H1 (cell line): ENCODE measurements at regions not wholly inside any gene's neighbourhood (a gene's known extent, or its start where the extent isn't known, plus 50 kb on each side); places are given as distances from the start of the nearest gene placed in this dataset.

Experiments used
- CTCF ChIA-PET: fragments of 300-600 bp; sonication (Branson Sonifier 250); formaldehyde crosslinking; loops from one replicate; lab custom pipeline; 2021; ENCODE audit not compliant: partially characterized antibody; lab: Charles Lee
- POLR2A ChIA-PET: fragments of 300-600 bp; sonication (Branson Sonifier 250); formaldehyde crosslinking; loops from one replicate; lab custom pipeline; 2021; ENCODE audit warnings: inconsistent platforms; ENCODE audit not compliant: partially characterized antibody; lab: Charles Lee
- DNase-seq, 2 experiments: peaks; one replicate each; pipeline versions ENCODE4 v3.0.0 to v3.0.0-alpha.2; 2010 to 2022; ENCODE audit warnings: low spot score in 2 of 2, low read depth in 1 of 2, mixed read lengths in 1 of 2
- FAIRE-seq: peaks from 2 replicates; lab custom pipeline; 2011; peaks lifted over from hg19 to GRCh38; lab: Jason Lieb, UNC
- H2AFZ ChIP-seq: 2 replicates; pipeline ENCODE4 v1.8.1; 2012; ENCODE audit warnings: low read length, inconsistent platforms
- H2AK5ac ChIP-seq: 2 replicates; pipeline ENCODE4 v1.6.1; 2013; ENCODE audit warnings: low read depth, low read length
- H2BK120ac ChIP-seq: replicated peaks from 2 replicates; pipeline ENCODE3; 2013; ENCODE audit warnings: low read depth, low read length, inconsistent platforms
- H2BK12ac ChIP-seq: 2 replicates; pipeline ENCODE4 v1.6.1; 2013; ENCODE audit warnings: low read depth, low read length
- H2BK15ac ChIP-seq: 2 replicates; pipeline ENCODE4 v1.6.1; 2013; ENCODE audit warnings: low read length
- H2BK20ac ChIP-seq: 2 replicates; pipeline ENCODE4 v1.6.1; 2013; ENCODE audit warnings: low read length
- H2BK5ac ChIP-seq: 2 replicates; pipeline ENCODE4 v1.6.1; 2013; ENCODE audit warnings: low read depth, low read length
- H3K14ac ChIP-seq: 2 replicates; pipeline ENCODE4 v1.6.1; 2013; ENCODE audit warnings: inconsistent platforms; ENCODE audit not compliant: insufficient read length
- H3K18ac ChIP-seq: 2 replicates; pipeline ENCODE4 v1.6.1; 2013; ENCODE audit warnings: low read length; ENCODE audit errors: extremely low read depth
- H3K23ac ChIP-seq: 2 replicates; pipeline ENCODE4 v1.6.1; 2013; ENCODE audit warnings: inconsistent platforms; ENCODE audit not compliant: insufficient read length
- H3K23me2 ChIP-seq: 2 replicates; pipeline ENCODE4 v1.6.1; 2013; ENCODE audit warnings: low read depth, low read length
- H3K27ac ChIP-seq: 2 replicates; pipeline ENCODE4 v1.6.1; 2011; ENCODE audit warnings: low read depth, low read length, inconsistent platforms
- H3K27me3 ChIP-seq, 4 experiments: replicated peaks in 1 of 4; 1 replicate in 1 of 4; 2 replicates in 3 of 4; pipeline versions ENCODE4 v1.6.1 to v1.8.1; 2011 to 2013; ENCODE audit warnings: low read length in 3 of 4, mild to moderate bottlenecking in 3 of 4, inconsistent platforms in 2 of 4, mixed read lengths in 2 of 4, moderate library complexity in 1 of 4; ENCODE audit not compliant: control insufficient read depth in 3 of 4, insufficient read depth in 3 of 4; ENCODE audit errors: extremely low read depth in 1 of 4
- H3K36me3 ChIP-seq, 4 experiments: 2 replicates each; pipeline versions ENCODE4 v1.6.1 to v1.8.1; 2011 to 2013; ENCODE audit warnings: mild to moderate bottlenecking in 4 of 4, low read length in 3 of 4, moderate library complexity in 2 of 4, control low read depth in 1 of 4, inconsistent platforms in 1 of 4; ENCODE audit not compliant: insufficient read depth in 4 of 4, control insufficient read depth in 2 of 4
- H3K4ac ChIP-seq: replicated peaks from 2 replicates; pipeline ENCODE3; 2013; ENCODE audit warnings: low read length, low read depth, mixed read lengths, inconsistent platforms; ENCODE audit not compliant: insufficient read length
- H3K4me1 ChIP-seq, 4 experiments: replicated peaks in 1 of 4; 1 replicate in 1 of 4; 2 replicates in 3 of 4; pipeline versions ENCODE4 v1.6.1 to v1.8.1; 2011 to 2013; ENCODE audit warnings: low read length in 3 of 4, inconsistent platforms in 2 of 4, mixed read lengths in 1 of 4; ENCODE audit not compliant: insufficient read depth in 4 of 4, control insufficient read depth in 3 of 4
- H3K4me2 ChIP-seq, 2 experiments: 2 replicates each; pipeline versions ENCODE4 v1.6.1 to v1.8.1; 2011 to 2013; ENCODE audit warnings: low read depth in 2 of 2, low read length in 2 of 2, control low read depth in 1 of 2, inconsistent platforms in 1 of 2, mild to moderate bottlenecking in 1 of 2; ENCODE audit not compliant: insufficient read depth in 1 of 2
- H3K4me3 ChIP-seq, 4 experiments: fragments of 200-600, 300-600 bp in 1 of 4; sonication (generic), shearing (Covaris generic), sonication (Bioruptor Twin) in 1 of 4; 2 replicates each; pipeline versions ENCODE4 v1.5.1 to v1.8.1; 2011 to 2016; ENCODE audit warnings: low read length in 4 of 4, low read depth in 3 of 4, control low read depth in 2 of 4, inconsistent platforms in 2 of 4, mild to moderate bottlenecking in 2 of 4, mixed read lengths in 1 of 4, moderate library complexity in 1 of 4; ENCODE audit not compliant: insufficient read depth in 2 of 4; ENCODE audit errors: extremely low read depth in 1 of 4
- H3K56ac ChIP-seq: replicated peaks from 2 replicates; pipeline ENCODE3; 2013; ENCODE audit warnings: low read depth, mild to moderate bottlenecking, mixed read lengths, low read length, inconsistent platforms; ENCODE audit not compliant: insufficient read length
- H3K79me1 ChIP-seq: 2 replicates; pipeline ENCODE4 v1.6.1; 2013; ENCODE audit warnings: low read depth, low read length, control low read depth
- H3K79me2 ChIP-seq, 2 experiments: 2 replicates each; pipeline versions ENCODE4 v1.6.1 to v1.8.1; 2012 to 2013; ENCODE audit warnings: low read length in 2 of 2, mild to moderate bottlenecking in 2 of 2, inconsistent platforms in 1 of 2; ENCODE audit not compliant: insufficient read depth in 2 of 2, control insufficient read depth in 1 of 2
- H3K9ac ChIP-seq, 4 experiments: replicated peaks in 1 of 4; 1 replicate in 1 of 4; 2 replicates in 3 of 4; pipeline versions ENCODE4 v1.6.1 to v1.8.1; 2011 to 2013; ENCODE audit warnings: low read depth in 3 of 4, low read length in 3 of 4, control low read depth in 2 of 4, mild to moderate bottlenecking in 2 of 4, moderate library complexity in 2 of 4, inconsistent platforms in 1 of 4; ENCODE audit errors: extremely low read depth in 1 of 4
- H3K9me3 ChIP-seq, 2 experiments: 2 replicates each; pipeline versions ENCODE4 v1.6.1 to v1.8.1; 2012 to 2013; ENCODE audit warnings: mild to moderate bottlenecking in 2 of 2, moderate library complexity in 2 of 2, control low read depth in 1 of 2, inconsistent platforms in 1 of 2, low read depth in 1 of 2, low read length in 1 of 2, mixed read lengths in 1 of 2; ENCODE audit not compliant: insufficient read depth in 2 of 2
- H4K20me1 ChIP-seq, 2 experiments: replicated peaks in 1 of 2; 2 replicates each; pipeline versions ENCODE3 to v1.8.1; 2011 to 2013; ENCODE audit warnings: inconsistent platforms in 2 of 2, low read length in 2 of 2, mild to moderate bottlenecking in 1 of 2; ENCODE audit not compliant: insufficient read depth in 2 of 2, control insufficient read depth in 1 of 2
- H4K5ac ChIP-seq: 2 replicates; pipeline ENCODE4 v1.6.1; 2013; ENCODE audit warnings: low read length, low read depth, mixed read lengths, inconsistent platforms; ENCODE audit not compliant: insufficient read length
- H4K8ac ChIP-seq: 2 replicates; pipeline ENCODE4 v1.8.0; 2013; ENCODE audit warnings: mild to moderate bottlenecking, moderate library complexity, low read length, inconsistent platforms; ENCODE audit not compliant: insufficient read depth; ENCODE audit errors: extremely low read depth
- H4K91ac ChIP-seq: replicated peaks from 2 replicates; pipeline ENCODE3; 2013; ENCODE audit warnings: low read length, mixed read lengths, inconsistent platforms; ENCODE audit not compliant: insufficient read length
- RXRA ChIP-seq: IDR thresholded peaks from 2 replicates; pipeline ENCODE4 v1.6.1; 2011; ENCODE audit warnings: low read depth, mild to moderate bottlenecking, low read length, moderate library complexity; ENCODE audit not compliant: insufficient read depth
- WGBS, 2 experiments: shearing (Covaris generic) in 1 of 2; methylation state at CpG; one replicate each; pipeline versions ENCODE4 v1.1.6 to v1.1.7; 2013 to 2015; ENCODE audit warnings: low lambda C conversion rate in 2 of 2, mixed read lengths in 2 of 2, inconsistent platforms in 1 of 2, low coverage in 1 of 2, missing lambda C conversion rate in 1 of 2; ENCODE audit not compliant: insufficient replicate concordance in 2 of 2, insufficient coverage in 1 of 2, insufficient read length in 1 of 2; ENCODE audit errors: extremely low coverage in 1 of 2, missing lambda C conversion rate in 1 of 2; 5-methylcytosine and 5-hydroxymethylcytosine counted together

DNA sequence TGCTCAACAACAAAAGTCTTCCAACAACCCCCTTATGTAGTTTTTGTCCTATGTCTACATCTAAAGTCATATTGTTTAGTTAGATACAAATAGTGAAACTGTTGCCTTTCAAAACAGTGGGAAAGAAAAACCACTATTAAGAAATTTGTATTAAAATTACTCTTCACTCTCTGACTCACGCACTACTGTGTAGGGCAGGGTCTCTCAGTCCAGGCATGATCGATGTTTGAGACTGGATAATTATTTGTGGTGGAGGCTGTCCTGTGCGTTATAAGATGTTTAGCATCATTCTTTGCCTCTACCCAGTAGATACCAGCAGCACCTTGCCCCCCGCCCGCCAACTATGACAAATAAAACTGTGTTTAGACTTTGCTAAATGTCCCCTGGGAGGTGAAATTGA lies 369.4 kb upstream of the ZEB2 start:
- no peak overlapping the region for H3K27ac ChIP-seq
- H3K79me2 ChIP-seq: no peaks in the 10 kb centered on the region
- no peaks in the 10 kb centered on the region for H3K9me3 ChIP-seq
- no peak overlapping the region for H2BK5ac ChIP-seq
- H2AK5ac ChIP-seq: no peak overlapping the region
- no peak for TF ChIP-seq RXRA
- H3K9ac ChIP-seq: no peak overlapping the region
- no peak overlapping the region for H2AFZ ChIP-seq
- H3K4ac ChIP-seq: no peak overlapping the region
- no peak overlapping the region for H3K56ac ChIP-seq
- H3K23me2 ChIP-seq: no peaks in the 10 kb centered on the region
- POLR2A ChIA-PET: no interaction called here
- no peaks in the 10 kb centered on the region for H4K20me1 ChIP-seq
- no peak overlapping the region for H2BK15ac ChIP-seq
- H3K79me1 ChIP-seq: no peaks in the 10 kb centered on the region
- H3K23ac ChIP-seq: no peak overlapping the region
- no peaks in the 10 kb centered on the region for H3K36me3 ChIP-seq
- peaks cover 0 to 2% (median 0%) of the 10 kb centered on the region in 4 experiments; a peak in 2 of 7 replicates for H3K4me1 ChIP-seq
- no peak overlapping the region for H2BK20ac ChIP-seq
- no peak overlapping the region for H4K91ac ChIP-seq
- CTCF ChIA-PET: interaction anchor here (0.9 kb wide), 1 partner anchor 1416 kb away, joined by 3 read pairs; no protein-coding TSS in a partner anchor
- H3K4me2 ChIP-seq: no peak overlapping the region
- no peak overlapping the region for H3K4me3 ChIP-seq
- H3K14ac ChIP-seq: no peak overlapping the region
- no peak overlapping the region for H2BK120ac ChIP-seq
- H4K5ac ChIP-seq: no peak overlapping the region
- no peak for FAIRE-seq
- 94% methylated on average over 5 of the region's 5 CpGs; no CpG with 5 or more reads in 1 of the 2 experiments for WGBS, 2 experiments
- H3K18ac ChIP-seq: no peak overlapping the region
- H4K8ac ChIP-seq: no peak overlapping the region
- H2BK12ac ChIP-seq: no peak overlapping the region
- H3K27me3 ChIP-seq: no peaks in the 10 kb centered on the region
- no peak for DNase-seq
